Vagina (tissue), 2 donors: ENCODE measurements at regions not wholly inside any gene's neighbourhood (a gene's known extent, or its start where the extent isn't known, plus 50 kb on each side); places are given as distances from the start of the nearest gene placed in this dataset.
"Not testable (repeated sequence)": the region's sequence is repeated elsewhere in the genome, so short reads cannot be mapped to it uniquely, and the experiment has no call there.

Experiments used
- DNase-seq, 2 donors: peaks; one replicate each; pipeline ENCODE4 v3.0.0-alpha.2; 2017; ENCODE audit errors: extremely low spot score in 2 of 2
- H3K27ac ChIP-seq: fragments of 200-600 bp; sonication (generic); one replicate; pipeline ENCODE4 v1.5.1; 2019
- H3K27me3 ChIP-seq: fragments of 200-600 bp; sonication (generic); one replicate; pipeline ENCODE4 v1.5.1; 2019
- H3K36me3 ChIP-seq, 2 donors: fragments of 200-600 bp; sonication (generic); one replicate each; pipeline ENCODE4 v1.5.1; 2017 to 2019
- H3K4me1 ChIP-seq: fragments of 200-600 bp; sonication (generic); one replicate; pipeline ENCODE4 v1.5.1; 2019
- H3K4me3 ChIP-seq, 2 donors: fragments of 200-600 bp; sonication (generic); 1 replicate in 1 of 2; 2 replicates in 1 of 2; pipeline ENCODE4 v1.5.1; 2016 to 2019
- H3K9me3 ChIP-seq: fragments of 200-600 bp; sonication (generic); one replicate; pipeline ENCODE4 v1.5.1; 2019
- CTCF ChIP-seq, 3 experiments: fragments of 450-650 bp in 2 of 3; fragments of 200-600 bp in 1 of 3; sonication (generic) in 1 of 3; IDR thresholded peaks; one replicate each; pipeline ENCODE4 v1.5.1; 2017 to 2019; ENCODE audit warnings: antibody characterized with exemption in 3 of 3, mild to moderate bottlenecking in 2 of 3, moderate library complexity in 2 of 3
- POLR2A ChIP-seq, 2 donors: fragments of 450-650 bp; IDR thresholded peaks; one replicate each; pipeline ENCODE4 v1.6.1; 2017; ENCODE audit warnings: antibody characterized with exemption in 2 of 2, mild to moderate bottlenecking in 2 of 2, moderate library complexity in 2 of 2
- POLR2AphosphoS5 ChIP-seq, 2 donors: sonication (generic); formaldehyde crosslinking; IDR thresholded peaks; one replicate each; pipeline ENCODE4 v1.9.0; 2017; ENCODE audit warnings: antibody characterized with exemption in 2 of 2, mild to moderate bottlenecking in 2 of 2, low read depth in 1 of 2; ENCODE audit not compliant: insufficient read depth in 1 of 2
- intact Hi-C: fragments of 100-400 bp; cut with DNase I; formaldehyde crosslinking; loops from one replicate; pipeline ENCODE4 v1.15.1; 2023

- no peaks in the 10 kb centered on the region for H3K36me3 ChIP-seq
- H3K4me3 ChIP-seq: no peak overlapping the region
- no peak for DNase-seq
- no peak for TF ChIP-seq POLR2A (IDR thresholded peaks at IDR 0.05)
- no peak for TF ChIP-seq CTCF (IDR thresholded peaks at IDR 0.05)
- no peak for TF ChIP-seq POLR2AphosphoS5 (IDR thresholded peaks at IDR 0.05; ENCODE audit: insufficient read depth in 1 of 2, low read depth in 1 of 2)
- no peaks in the 10 kb centered on the region for H3K9me3 ChIP-seq
- no peak overlapping the region for H3K27ac ChIP-seq
- no peaks in the 10 kb centered on the region for H3K27me3 ChIP-seq
- H3K4me1 ChIP-seq: no peaks in the 10 kb centered on the region
- intact Hi-C loops: no loop called here
Measured at GRCh38 chr5:112534067-112534583, 115.0 kb upstream of the EPB41L4A start.

DNA sequence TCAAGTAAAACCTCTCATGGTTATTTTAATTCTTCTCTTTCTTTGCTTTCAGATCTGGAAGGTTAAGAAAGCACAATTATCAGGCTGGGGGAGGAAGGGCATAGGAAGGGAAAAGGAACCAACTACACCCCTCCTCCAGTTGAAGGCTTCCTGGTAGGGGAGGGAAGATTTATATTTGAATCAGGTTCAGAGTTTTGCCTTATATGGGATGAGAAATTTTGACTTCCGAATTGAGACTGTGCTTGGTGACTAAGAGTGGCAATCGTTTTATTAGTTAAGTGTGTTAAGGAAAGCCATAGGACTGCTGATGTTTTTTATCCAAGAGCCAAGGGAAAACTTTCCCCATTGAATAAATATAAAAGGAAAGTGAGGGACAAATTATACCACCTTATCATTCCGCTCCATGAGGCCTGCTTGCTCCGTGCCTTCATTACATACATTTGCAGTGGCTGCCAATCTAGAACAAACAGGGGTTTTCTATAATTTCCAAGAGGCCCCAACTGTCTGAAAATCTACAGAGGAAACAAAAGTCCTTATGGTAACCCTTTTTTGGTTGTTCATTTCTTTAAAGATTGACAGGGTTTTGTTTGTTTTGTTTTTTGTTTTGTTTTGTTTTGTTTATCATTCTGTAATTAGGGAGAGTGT lies 115.7 kb upstream of the EPB41L4A start:
- no peak for DNase-seq
- H3K4me1 ChIP-seq: no peaks in the 10 kb centered on the region
- no peaks in the 10 kb centered on the region for H3K36me3 ChIP-seq
- no peaks in the 10 kb centered on the region for H3K27me3 ChIP-seq
- no peak overlapping the region for H3K4me3 ChIP-seq
- TF ChIP-seq POLR2A (IDR thresholded peaks at IDR 0.05) (no peak), POLR2AphosphoS5 (IDR thresholded peaks at IDR 0.05; ENCODE audit: insufficient read depth in 1 of 2, low read depth in 1 of 2) (no peak), CTCF (IDR thresholded peaks at IDR 0.05) (no peak)
- no peaks in the 10 kb centered on the region for H3K9me3 ChIP-seq
- intact Hi-C loops: no loop called here
- no peak overlapping the region for H3K27ac ChIP-seq

DNA sequence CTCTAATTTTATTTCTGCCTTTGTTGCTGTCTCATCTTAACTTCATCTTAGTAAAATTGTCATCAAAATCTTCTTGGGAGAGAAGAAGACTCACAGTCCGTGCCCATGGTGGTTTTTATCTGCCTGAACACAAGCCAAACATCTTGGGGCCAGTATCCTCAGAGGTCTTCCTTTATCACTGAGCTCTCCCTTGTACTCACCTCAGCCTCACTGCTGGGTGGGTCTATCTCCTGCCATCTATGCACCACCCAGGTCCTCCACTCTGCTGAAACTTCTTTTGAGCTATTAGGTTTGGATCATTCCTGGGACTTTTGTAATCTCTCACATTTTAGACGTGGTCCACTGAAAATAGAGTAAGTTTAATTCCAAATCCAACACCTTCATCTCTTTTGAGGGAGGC lies 116.3 kb upstream of the EPB41L4A start:
- H3K9me3 ChIP-seq: no peaks in the 10 kb centered on the region
- no peak overlapping the region for H3K4me3 ChIP-seq
- H3K4me1 ChIP-seq: no peaks in the 10 kb centered on the region
- no peaks in the 10 kb centered on the region for H3K36me3 ChIP-seq
- H3K27me3 ChIP-seq: no peaks in the 10 kb centered on the region
- no peak for DNase-seq
- H3K27ac ChIP-seq: no peak overlapping the region
- intact Hi-C loops: no loop called here
- TF ChIP-seq POLR2A (IDR thresholded peaks at IDR 0.05): no peak
- no peak for TF ChIP-seq CTCF (IDR thresholded peaks at IDR 0.05)
- no peak for TF ChIP-seq POLR2AphosphoS5 (IDR thresholded peaks at IDR 0.05; ENCODE audit: insufficient read depth in 1 of 2, low read depth in 1 of 2)

DNA sequence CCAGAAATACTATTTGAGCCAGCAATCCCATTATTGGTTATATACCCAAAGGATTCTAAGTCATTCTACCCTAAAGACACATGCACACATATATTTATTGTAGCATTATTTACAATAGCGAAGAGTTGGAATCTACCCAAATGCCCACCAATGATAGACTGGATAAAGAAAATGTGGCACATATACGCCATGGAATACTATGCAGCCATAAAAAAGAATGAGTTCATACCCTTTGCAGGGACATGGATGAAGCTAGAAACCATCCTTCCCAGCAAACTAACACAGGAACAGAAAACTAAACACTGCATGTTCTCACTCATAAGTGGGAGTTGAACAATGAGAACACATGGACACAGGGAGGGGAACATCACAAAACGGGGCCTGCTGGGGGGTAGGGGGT lies 125.5 kb upstream of the EPB41L4A start:
- not testable (repeated sequence) for DNase-seq, H3K4me1 ChIP-seq, H3K27ac ChIP-seq, H3K27me3 ChIP-seq, H3K36me3 ChIP-seq, H3K4me3 ChIP-seq, H3K9me3 ChIP-seq
- intact Hi-C loops: loop anchor here (5.0 kb wide), 1 partner anchor 703 kb away; no protein-coding TSS in a partner anchor

DNA sequence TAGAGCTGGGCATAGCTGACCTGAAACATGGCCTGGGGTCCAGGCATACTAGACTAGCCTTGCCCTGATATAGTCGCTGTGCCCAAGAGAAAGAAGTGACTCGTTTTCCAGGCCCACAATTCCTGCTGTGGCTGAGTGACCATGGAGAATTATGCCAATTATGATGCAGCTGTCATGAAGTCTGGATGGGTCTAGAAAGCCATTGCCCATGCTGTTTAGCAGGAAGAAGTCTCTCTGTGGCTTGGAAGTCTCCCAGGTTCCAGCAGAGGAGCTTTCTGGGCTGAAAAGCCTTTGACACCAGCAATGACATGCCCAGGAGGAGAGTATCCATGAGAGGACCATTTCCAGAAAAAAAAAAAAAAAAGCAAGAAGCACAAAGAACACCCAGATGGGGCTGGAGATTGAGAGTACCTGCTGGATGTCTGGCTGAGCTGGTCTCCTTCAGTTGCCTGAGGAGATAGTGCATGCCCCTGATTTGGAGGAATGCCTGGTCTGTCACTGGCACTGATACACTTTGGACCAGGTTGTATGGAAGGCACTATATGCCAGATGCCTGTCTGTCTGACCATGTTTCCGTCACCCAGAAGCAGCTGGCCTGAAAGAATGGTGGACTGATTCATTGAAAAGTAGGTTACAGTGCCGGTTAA lies 128.0 kb upstream of the EPB41L4A start:
- DNase-seq: no peak
- no peak overlapping the region for H3K4me3 ChIP-seq
- H3K27me3 ChIP-seq: no peaks in the 10 kb centered on the region
- TF ChIP-seq CTCF (IDR thresholded peaks at IDR 0.05) (no peak), POLR2AphosphoS5 (IDR thresholded peaks at IDR 0.05; ENCODE audit: insufficient read depth in 1 of 2, low read depth in 1 of 2) (no peak), POLR2A (IDR thresholded peaks at IDR 0.05) (no peak)
- H3K9me3 ChIP-seq: no peaks in the 10 kb centered on the region
- H3K36me3 ChIP-seq: no peaks in the 10 kb centered on the region
- H3K4me1 ChIP-seq: no peaks in the 10 kb centered on the region
- H3K27ac ChIP-seq: no peak overlapping the region
- intact Hi-C loops: no loop called here
